ENCODE measurements at regions not wholly inside any gene's neighbourhood (a gene's known extent, or its start where the extent isn't known, plus 50 kb on each side); places are given as distances from the start of the nearest gene placed in this dataset.

DNA sequence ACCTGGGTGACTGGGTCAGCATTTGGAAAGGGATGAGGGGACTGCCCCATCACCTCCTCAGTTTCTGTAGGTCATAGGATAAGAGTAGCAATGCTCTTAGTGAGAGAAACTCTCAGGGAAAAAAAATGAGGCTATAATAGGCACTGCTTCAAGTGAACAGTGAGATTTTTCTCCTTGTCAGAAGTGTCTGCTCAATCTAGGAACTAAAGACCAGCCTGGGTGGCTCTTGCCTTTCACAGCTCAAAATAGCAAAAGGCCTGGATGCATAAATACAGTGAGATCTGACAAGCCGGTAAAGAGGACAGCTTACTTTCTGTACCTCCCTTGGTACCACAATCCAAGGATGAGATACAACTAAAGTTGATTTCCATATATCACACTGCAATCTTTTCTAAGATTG is 205.6 kb upstream of the ANO5 start:
- dilution Hi-C loops (cut with MboI; ENCODE audit: extremely low pct_ligation_motif_present, low sequenced_read_pairs) (no loop called here), intact Hi-C loops (cut with micrococcal nuclease) (no loop called here)
- no peak overlapping the region for H2AFZ ChIP-seq (ENCODE audit: low read depth, low read length)
- no peaks in the 10 kb centered on the region for H4K20me1 ChIP-seq (replicated peaks; ENCODE audit: control insufficient read depth, extremely low read depth, insufficient read depth, low read length)
- H3K27me3 ChIP-seq (ENCODE audit: control insufficient read depth in 2 of 2, insufficient read depth in 2 of 2, low read length in 2 of 2): no peaks in the 10 kb centered on the region
- H3K4me2 ChIP-seq (ENCODE audit: insufficient read depth, low read length): no peak overlapping the region
- H3K36me3 ChIP-seq (ENCODE audit: control insufficient read depth in 2 of 2, extremely low read depth in 1 of 2, insufficient read depth in 2 of 2, low read length in 2 of 2): no peaks in the 10 kb centered on the region
- H3K9ac ChIP-seq (replicated peaks; ENCODE audit: extremely low read depth, insufficient read depth, low read length): no peak overlapping the region
- POLR2A ChIA-PET: no interaction called here
- no peaks in the 10 kb centered on the region for H3K79me2 ChIP-seq (ENCODE audit: control insufficient read depth, insufficient read depth, low read length)
- no peak overlapping the region for H3K27ac ChIP-seq (ENCODE audit: insufficient read depth, low read depth, low read length)
- no peak overlapping the region for H3K4me3 ChIP-seq (replicated peaks in 1 of 3; ENCODE audit: insufficient read depth in 1 of 3, low read depth in 1 of 3, low read length in 3 of 3)
- no peak for FAIRE-seq
- TF ChIP-seq EZH2 (IDR thresholded peaks at IDR 0.05; ENCODE audit: borderline replicate concordance, low read depth, low read length, severe bottlenecking): no peak
- TF ChIP-seq POLR2AphosphoS5 (IDR thresholded peaks at IDR 0.05; ENCODE audit: insufficient read depth, low read depth, low read length): no peak
- no peak for TF ChIP-seq GATA2 (IDR thresholded peaks at IDR 0.05; ENCODE audit: insufficient read depth, insufficient read length, low read depth, low read length)
- TF ChIP-seq POLR2A (IDR thresholded peaks at IDR 0.05; ENCODE audit: low read depth, low read length): no peak
- TF ChIP-seq JUN (IDR thresholded peaks at IDR 0.05; ENCODE audit: borderline replicate concordance, insufficient read depth, insufficient read length, low read depth): no peak
- no peak for TF ChIP-seq CTCF (IDR thresholded peaks at IDR 0.05; ENCODE audit: extremely low read depth in 1 of 2, insufficient read depth in 1 of 2, low read depth in 1 of 2, low read length in 2 of 2)
- no peak for TF ChIP-seq FOS (IDR thresholded peaks at IDR 0.05; ENCODE audit: borderline replicate concordance, insufficient read depth, low read length)
- TF ChIP-seq, protein P1, sequence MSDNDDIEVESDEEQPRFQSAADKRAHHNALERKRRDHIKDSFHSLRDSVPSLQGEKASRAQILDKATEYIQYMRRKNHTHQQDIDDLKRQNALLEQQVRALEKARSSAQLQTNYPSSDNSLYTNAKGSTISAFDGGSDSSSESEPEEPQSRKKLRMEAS (IDR thresholded peaks at IDR 0.05; ENCODE audit: insufficient read depth, insufficient read length): no peak
- no peak for TF ChIP-seq MYC (IDR thresholded peaks at IDR 0.05; ENCODE audit: low read depth, low read length)
- no peak for DNase-seq (ENCODE audit: low read depth, low spot score)
- peaks cover 4% of the 10 kb centered on the region for H3K9me3 ChIP-seq (replicated peaks; ENCODE audit: control insufficient read depth, insufficient read depth, low read length)
- H3K9me1 ChIP-seq (replicated peaks; ENCODE audit: control insufficient read depth, extremely low read depth, insufficient read depth, low read length): no peaks in the 10 kb centered on the region
- no peaks in the 10 kb centered on the region for H3K4me1 ChIP-seq (ENCODE audit: control insufficient read depth, extremely low read depth, insufficient read depth, low read length)
- CTCF ChIA-PET: no interaction called here
- no TSS peak for BruUV-seq (replicated peaks)

Data from endothelial cell of umbilical vein (primary cell).